Upper lobe of left lung (tissue), 6 donors: ENCODE measurements at regions not wholly inside any gene's neighbourhood (a gene's known extent, or its start where the extent isn't known, plus 50 kb on each side); places are given as distances from the start of the nearest gene placed in this dataset.

Experiments used
- ATAC-seq, 2 donors: fragments of 200-7000 bp; cut with Tn5 transposase; one replicate each; pipeline ENCODE4 v1.9.1; 2022; ENCODE audit warnings: mild to moderate bottlenecking in 2 of 2, moderate library complexity in 2 of 2; ENCODE audit not compliant: low FRiP score in 2 of 2
- DNase-seq, 2 donors: peaks; one replicate each; pipeline ENCODE4 v3.0.0-alpha.2; 2019 to 2020
- H3K27ac ChIP-seq, 4 donors: fragments of 200-600 bp; sonication (generic); one replicate each; pipeline ENCODE4 v1.5.1; 2016 to 2019
- H3K27me3 ChIP-seq, 4 donors: fragments of 200-600 bp; sonication (generic); one replicate each; pipeline ENCODE4 v1.5.1; 2017 to 2019
- H3K36me3 ChIP-seq, 4 donors: fragments of 200-600 bp; sonication (generic); one replicate each; pipeline ENCODE4 v1.5.1; 2016 to 2019
- H3K4me1 ChIP-seq, 4 donors: fragments of 200-600 bp; sonication (generic); one replicate each; pipeline ENCODE4 v1.5.1; 2018 to 2019
- H3K4me3 ChIP-seq, 4 donors: fragments of 200-600 bp; sonication (generic); one replicate each; pipeline ENCODE4 v1.5.1; 2017 to 2019; ENCODE audit warnings: mild to moderate bottlenecking in 2 of 4, moderate library complexity in 1 of 4
- H3K9me3 ChIP-seq, 4 donors: fragments of 200-600 bp; sonication (generic); one replicate each; pipeline ENCODE4 v1.5.1; 2018 to 2019
- EP300 ChIP-seq, 4 donors: sonication (generic); formaldehyde crosslinking; IDR thresholded peaks; one replicate each; pipeline ENCODE4 v1.5.1; 2017; ENCODE audit warnings: antibody characterized with exemption in 4 of 4, control low read depth in 2 of 4
- POLR2A ChIP-seq, 4 donors: fragments of 450-650 bp; IDR thresholded peaks; one replicate each; pipeline ENCODE4 v1.5.1; 2016 to 2017; ENCODE audit warnings: antibody characterized with exemption in 4 of 4, mild to moderate bottlenecking in 2 of 4
- POLR2AphosphoS5 ChIP-seq, 2 donors: sonication (generic); formaldehyde crosslinking; IDR thresholded peaks; one replicate each; pipeline ENCODE4 v1.5.1; 2017; ENCODE audit warnings: antibody characterized with exemption in 2 of 2
- WGBS, 2 donors: methylation state at CpG; one replicate each; pipeline ENCODE4 v1.1.5; 2017 to 2018; 5-methylcytosine and 5-hydroxymethylcytosine counted together
- TF ChIP-seq, protein P1 (sequence below), 6 experiments: fragments of 450-650 bp in 4 of 6; fragments of 200-600 bp in 2 of 6; sonication (generic) in 2 of 6; IDR thresholded peaks; one replicate each; pipeline ENCODE4 v1.5.1; 2016 to 2019; ENCODE audit warnings: antibody characterized with exemption in 6 of 6
- donor health status: DM: no; HTN: no; CAD: no; lungs with moderate emphysema.
- donor health status: DM: no; HTN: yes; CAD: no; lungs with severe emphysema.

DNA sequence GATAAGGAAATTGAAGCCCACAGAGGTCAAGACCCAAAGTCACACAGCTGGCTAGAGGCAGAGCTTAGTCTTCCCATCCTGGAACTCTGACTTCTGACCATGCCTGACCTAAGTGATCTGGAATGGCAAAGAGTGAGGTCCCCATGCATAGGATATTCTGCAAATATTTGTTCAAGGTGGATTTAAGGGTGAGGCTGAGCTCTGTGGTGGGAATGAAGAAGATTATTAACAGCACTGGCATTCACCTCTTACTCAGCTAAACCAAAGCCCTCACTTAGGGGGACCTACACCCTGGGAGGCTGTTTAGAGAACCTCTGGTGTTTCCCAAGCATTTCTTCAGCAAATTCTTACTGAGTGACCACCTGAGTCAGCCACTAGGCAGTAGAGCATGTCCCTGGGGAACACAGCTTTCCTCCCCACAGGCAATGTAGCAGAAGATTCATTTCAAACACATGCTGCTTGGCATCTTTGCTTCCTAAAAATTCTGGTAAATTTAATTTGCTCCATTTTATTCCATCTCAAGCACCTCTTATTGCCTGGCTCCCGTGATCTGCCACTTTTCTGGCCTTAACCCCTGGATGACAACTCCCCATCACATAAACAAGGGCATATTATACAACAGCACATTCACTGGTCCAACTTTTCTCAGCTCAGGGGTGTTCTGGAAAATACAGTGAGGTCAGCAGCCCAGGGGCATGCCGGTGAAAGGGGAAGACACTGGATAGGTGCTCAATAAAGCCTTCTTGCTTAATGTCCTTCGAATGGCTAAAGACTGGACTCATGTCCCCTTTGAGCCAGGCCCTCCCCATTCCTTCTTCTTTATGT is 176.0 kb downstream of the ABHD5 start:
- H3K27me3 ChIP-seq = no peaks in the 10 kb centered on the region
- DNase-seq = no peak
- no peak for TF ChIP-seq EP300 (IDR thresholded peaks at IDR 0.05)
- TF ChIP-seq, protein P1, sequence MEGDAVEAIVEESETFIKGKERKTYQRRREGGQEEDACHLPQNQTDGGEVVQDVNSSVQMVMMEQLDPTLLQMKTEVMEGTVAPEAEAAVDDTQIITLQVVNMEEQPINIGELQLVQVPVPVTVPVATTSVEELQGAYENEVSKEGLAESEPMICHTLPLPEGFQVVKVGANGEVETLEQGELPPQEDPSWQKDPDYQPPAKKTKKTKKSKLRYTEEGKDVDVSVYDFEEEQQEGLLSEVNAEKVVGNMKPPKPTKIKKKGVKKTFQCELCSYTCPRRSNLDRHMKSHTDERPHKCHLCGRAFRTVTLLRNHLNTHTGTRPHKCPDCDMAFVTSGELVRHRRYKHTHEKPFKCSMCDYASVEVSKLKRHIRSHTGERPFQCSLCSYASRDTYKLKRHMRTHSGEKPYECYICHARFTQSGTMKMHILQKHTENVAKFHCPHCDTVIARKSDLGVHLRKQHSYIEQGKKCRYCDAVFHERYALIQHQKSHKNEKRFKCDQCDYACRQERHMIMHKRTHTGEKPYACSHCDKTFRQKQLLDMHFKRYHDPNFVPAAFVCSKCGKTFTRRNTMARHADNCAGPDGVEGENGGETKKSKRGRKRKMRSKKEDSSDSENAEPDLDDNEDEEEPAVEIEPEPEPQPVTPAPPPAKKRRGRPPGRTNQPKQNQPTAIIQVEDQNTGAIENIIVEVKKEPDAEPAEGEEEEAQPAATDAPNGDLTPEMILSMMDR (IDR thresholded peaks at IDR 0.05) = no peak
- TF ChIP-seq POLR2A (IDR thresholded peaks at IDR 0.05) = no peak
- no peak for ATAC-seq
- peaks cover 0 to 9% (median 2%) of the 10 kb centered on the region in 4 donors for H3K4me1 ChIP-seq
- H3K4me3 ChIP-seq = no peak overlapping the region
- WGBS, 2 donors = 75 to 76% methylated on average over 3 of the region's 3 CpGs
- no peaks in the 10 kb centered on the region for H3K36me3 ChIP-seq
- H3K9me3 ChIP-seq = no peaks in the 10 kb centered on the region
- H3K27ac ChIP-seq = no peak overlapping the region

DNA sequence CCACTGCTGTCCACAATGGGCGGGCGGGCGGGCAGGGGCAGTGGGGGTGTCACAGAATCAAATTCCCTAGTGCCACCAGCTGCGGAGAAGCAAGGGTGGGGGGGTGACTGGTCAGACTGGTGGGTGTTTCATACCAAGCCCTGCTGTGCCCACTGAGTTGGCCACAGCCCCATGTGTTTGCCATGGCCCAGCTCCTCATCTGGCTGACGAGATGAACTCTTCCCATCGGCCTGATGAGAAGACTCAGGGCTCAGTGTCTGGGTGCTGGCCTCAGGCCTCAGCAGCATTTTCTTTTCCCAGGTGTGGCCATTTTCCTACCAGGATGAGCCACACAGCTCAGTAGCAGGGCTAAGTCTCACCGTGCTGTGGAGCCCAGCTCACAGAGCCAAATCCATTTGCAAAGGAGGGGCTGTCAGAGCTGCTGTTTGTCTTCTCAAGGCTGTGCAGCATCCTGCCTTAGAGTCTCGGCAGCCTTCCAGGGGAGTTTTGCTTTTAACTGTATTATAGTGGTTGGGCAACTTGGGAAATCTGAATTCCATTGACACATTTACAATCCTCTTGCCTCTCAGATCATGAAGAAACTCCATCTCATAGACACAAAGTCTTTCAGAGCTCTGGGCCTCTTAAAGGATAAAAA is 176.8 kb downstream of the ABHD5 start:
- Histone ChIP-seq H3K27ac (no peak overlapping the region), H3K9me3 (no peaks in the 10 kb centered on the region), H3K36me3 (no peaks in the 10 kb centered on the region), H3K4me3 (no peak overlapping the region), H3K4me1 (peaks cover 0 to 9% (median 2%) of the 10 kb centered on the region in 4 donors), H3K27me3 (no peaks in the 10 kb centered on the region)
- TF ChIP-seq EP300 (IDR thresholded peaks at IDR 0.05) (no peak), POLR2AphosphoS5 (IDR thresholded peaks at IDR 0.05) (no peak), POLR2A (IDR thresholded peaks at IDR 0.05) (no peak)
- TF ChIP-seq, protein P1 (IDR thresholded peaks at IDR 0.05) = no peak
- ATAC-seq (no peak), DNase-seq (no peak)
- WGBS, 2 donors = 60 to 86% methylated on average over 1 to 7 of the region's 8 CpGs

DNA sequence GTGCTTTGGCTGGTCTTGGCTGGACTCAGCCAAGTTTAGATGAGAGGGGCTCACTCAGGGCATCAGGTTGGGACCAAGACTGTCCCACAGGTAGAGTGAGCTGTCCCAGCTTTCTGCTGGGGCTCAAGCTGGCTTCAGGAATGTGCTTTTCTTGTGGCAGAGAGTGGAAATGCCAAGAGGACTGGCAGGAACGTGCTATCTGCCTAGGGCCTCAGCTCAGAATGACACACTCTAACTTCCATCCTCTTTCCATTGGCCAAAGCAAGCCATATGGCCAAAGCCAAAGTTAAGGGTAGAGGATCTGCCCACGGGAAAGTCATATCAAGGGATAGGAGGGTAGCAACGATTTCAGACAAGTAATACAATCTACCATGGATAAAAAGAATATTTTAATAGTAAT is 178.8 kb downstream of the ABHD5 start:
- H3K36me3 ChIP-seq = no peaks in the 10 kb centered on the region
- no peak for TF ChIP-seq POLR2AphosphoS5 (IDR thresholded peaks at IDR 0.05)
- TF ChIP-seq, protein P1 (IDR thresholded peaks at IDR 0.05) = no peak
- TF ChIP-seq EP300 (IDR thresholded peaks at IDR 0.05) = no peak
- ATAC-seq = no peak
- H3K4me3 ChIP-seq = no peak overlapping the region
- no peaks in the 10 kb centered on the region for H3K9me3 ChIP-seq
- no peaks in the 10 kb centered on the region for H3K27me3 ChIP-seq
- H3K4me1 ChIP-seq = peaks cover 0 to 9% (median 2%) of the 10 kb centered on the region in 4 donors
- H3K27ac ChIP-seq = no peak overlapping the region
- DNase-seq = no peak
- 79 to 82% methylated on average over 3 of the region's 3 CpGs for WGBS, 2 donors

DNA sequence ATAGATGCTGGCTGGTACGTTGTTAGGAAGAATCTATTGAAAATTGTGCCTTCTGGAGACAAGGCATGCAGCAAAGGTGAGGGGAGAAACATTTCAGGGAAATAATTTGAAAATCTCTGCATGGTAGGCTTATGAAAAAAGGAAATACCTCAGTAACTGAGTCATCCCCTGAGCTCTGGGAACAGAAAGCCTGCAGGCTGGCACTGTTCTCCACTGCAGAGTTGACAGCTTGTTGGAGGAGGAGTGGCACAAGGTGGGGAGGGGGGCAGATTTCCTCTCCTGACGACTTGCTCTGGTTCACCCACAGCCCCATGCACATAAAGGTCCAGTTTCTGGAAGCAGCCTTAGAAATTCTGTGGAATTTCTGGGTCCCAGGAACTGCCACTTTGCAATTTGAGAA is 179.4 kb downstream of the ABHD5 start:
- no peak for ATAC-seq
- TF ChIP-seq, protein P1 (IDR thresholded peaks at IDR 0.05) = no peak

More for the DNA sequence above, 179.4 kb downstream of the ABHD5 start:
- Histone ChIP-seq H3K27ac (no peak overlapping the region), H3K4me3 (no peak overlapping the region), H3K4me1 (peaks cover 0 to 9% (median 2%) of the 10 kb centered on the region in 4 donors), H3K36me3 (no peaks in the 10 kb centered on the region), H3K9me3 (no peaks in the 10 kb centered on the region), H3K27me3 (no peaks in the 10 kb centered on the region)
- 31 to 33% methylated on average over 2 of the region's 2 CpGs for WGBS, 2 donors
- no peak for DNase-seq
